ENCODE measurements at regions not wholly inside any gene's neighbourhood (a gene's known extent, or its start where the extent isn't known, plus 50 kb on each side); places are given as distances from the start of the nearest gene placed in this dataset.

GRCh38 chr7:13708670-13709069 is 280.8 kb downstream of the ETV1 start:
- TF ChIP-seq ISL1 (CRISPR knock-in tag; IDR thresholded peaks at IDR 0.05): no peak
- TF ChIP-seq ZNF70 (CRISPR knock-in tag; IDR thresholded peaks at IDR 0.05): no peak
- TF ChIP-seq OSR1 (CRISPR knock-in tag; IDR thresholded peaks at IDR 0.05): no peak
- TF ChIP-seq, protein P1, sequence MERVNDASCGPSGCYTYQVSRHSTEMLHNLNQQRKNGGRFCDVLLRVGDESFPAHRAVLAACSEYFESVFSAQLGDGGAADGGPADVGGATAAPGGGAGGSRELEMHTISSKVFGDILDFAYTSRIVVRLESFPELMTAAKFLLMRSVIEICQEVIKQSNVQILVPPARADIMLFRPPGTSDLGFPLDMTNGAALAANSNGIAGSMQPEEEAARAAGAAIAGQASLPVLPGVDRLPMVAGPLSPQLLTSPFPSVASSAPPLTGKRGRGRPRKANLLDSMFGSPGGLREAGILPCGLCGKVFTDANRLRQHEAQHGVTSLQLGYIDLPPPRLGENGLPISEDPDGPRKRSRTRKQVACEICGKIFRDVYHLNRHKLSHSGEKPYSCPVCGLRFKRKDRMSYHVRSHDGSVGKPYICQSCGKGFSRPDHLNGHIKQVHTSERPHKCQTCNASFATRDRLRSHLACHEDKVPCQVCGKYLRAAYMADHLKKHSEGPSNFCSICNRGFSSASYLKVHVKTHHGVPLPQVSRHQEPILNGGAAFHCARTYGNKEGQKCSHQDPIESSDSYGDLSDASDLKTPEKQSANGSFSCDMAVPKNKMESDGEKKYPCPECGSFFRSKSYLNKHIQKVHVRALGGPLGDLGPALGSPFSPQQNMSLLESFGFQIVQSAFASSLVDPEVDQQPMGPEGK (CRISPR knock-in tag; IDR thresholded peaks at IDR 0.05; ENCODE audit: borderline replicate concordance): no peak
- TF ChIP-seq ZFP30 (CRISPR knock-in tag; IDR thresholded peaks at IDR 0.05): no peak
- TF ChIP-seq, protein P2, sequence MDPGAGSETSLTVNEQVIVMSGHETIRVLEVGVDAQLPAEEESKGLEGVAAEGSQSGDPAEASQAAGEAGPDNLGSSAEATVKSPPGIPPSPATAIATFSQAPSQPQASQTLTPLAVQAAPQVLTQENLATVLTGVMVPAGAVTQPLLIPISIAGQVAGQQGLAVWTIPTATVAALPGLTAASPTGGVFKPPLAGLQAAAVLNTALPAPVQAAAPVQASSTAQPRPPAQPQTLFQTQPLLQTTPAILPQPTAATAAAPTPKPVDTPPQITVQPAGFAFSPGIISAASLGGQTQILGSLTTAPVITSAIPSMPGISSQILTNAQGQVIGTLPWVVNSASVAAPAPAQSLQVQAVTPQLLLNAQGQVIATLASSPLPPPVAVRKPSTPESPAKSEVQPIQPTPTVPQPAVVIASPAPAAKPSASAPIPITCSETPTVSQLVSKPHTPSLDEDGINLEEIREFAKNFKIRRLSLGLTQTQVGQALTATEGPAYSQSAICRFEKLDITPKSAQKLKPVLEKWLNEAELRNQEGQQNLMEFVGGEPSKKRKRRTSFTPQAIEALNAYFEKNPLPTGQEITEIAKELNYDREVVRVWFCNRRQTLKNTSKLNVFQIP (CRISPR knock-in tag; IDR thresholded peaks at IDR 0.05; ENCODE audit: borderline replicate concordance, low read depth): no peak
- TF ChIP-seq ESRRG (CRISPR knock-in tag; IDR thresholded peaks at IDR 0.05): no peak

Data from SK-N-SH treated with all-trans-retinoic acid at 6 μM for 48 hours (cell line).